BE2C (cell line): ENCODE measurements at regions not wholly inside any gene's neighbourhood (a gene's known extent, or its start where the extent isn't known, plus 50 kb on each side); places are given as distances from the start of the nearest gene placed in this dataset.

Source experiments
- DNase-seq: peaks from one replicate; pipeline ENCODE4 v3.0.0-alpha.2; 2020
- H3K27me3 ChIP-seq: fragments of 250-450 bp; sonication (Bioruptor Pico); 2 replicates; pipeline ENCODE4 v1.5.1; 2020; ENCODE audit warnings: mild to moderate bottlenecking
- H3K36me3 ChIP-seq: fragments of 250-450 bp; sonication (Bioruptor Pico); 2 replicates; pipeline ENCODE4 v1.5.1; 2020; ENCODE audit warnings: mild to moderate bottlenecking
- H3K4me1 ChIP-seq: fragments of 250-450 bp; sonication (Bioruptor Pico); 2 replicates; pipeline ENCODE4 v1.5.1; 2020
- H3K4me3 ChIP-seq: 2 replicates; pipeline ENCODE4 v1.5.1; 2011; ENCODE audit warnings: low read depth, low read length
- H3K9me3 ChIP-seq: fragments of 250-450 bp; sonication (Bioruptor Pico); 2 replicates; pipeline ENCODE4 v1.5.1; 2020
- CTCF ChIP-seq: IDR thresholded peaks from 2 replicates; pipeline ENCODE4 v1.5.1; 2012; ENCODE audit warnings: mild to moderate bottlenecking, low read depth, low read length

GRCh38 chr1:38576241-38576640, 283.3 kb downstream of the RRAGC start:
- H3K9me3 ChIP-seq = no peaks in the 10 kb centered on the region
- peaks cover 5% of the 10 kb centered on the region; the same call in 1 of the 2 replicates for H3K27me3 ChIP-seq
- TF ChIP-seq CTCF = no peak
- H3K4me1 ChIP-seq = no peaks in the 10 kb centered on the region
- no peaks in the 10 kb centered on the region for H3K36me3 ChIP-seq
- no peak for DNase-seq
- H3K4me3 ChIP-seq = no peak overlapping the region

- Histone ChIP-seq H3K27me3 (no peaks in the 10 kb centered on the region), H3K4me3 (no peak overlapping the region), H3K9me3 (no peaks in the 10 kb centered on the region), H3K36me3 (no peaks in the 10 kb centered on the region), H3K4me1 (no peaks in the 10 kb centered on the region)
- no peak for DNase-seq
- no peak for TF ChIP-seq CTCF
These were observed 287.8 kb downstream of the RRAGC start for GRCh38 chr1:38571726-38572125.

GRCh38 chr1:38570657-38570975, 289.0 kb downstream of the RRAGC start:
- Histone ChIP-seq H3K4me1 (no peaks in the 10 kb centered on the region), H3K27me3 (no peaks in the 10 kb centered on the region), H3K9me3 (no peaks in the 10 kb centered on the region), H3K4me3 (no peak overlapping the region), H3K36me3 (no peaks in the 10 kb centered on the region)
- no peak for DNase-seq
- TF ChIP-seq CTCF = no peak

GRCh38 chr1:38569932-38570656, 289.5 kb downstream of the RRAGC start:
- H3K4me1 ChIP-seq = no peaks in the 10 kb centered on the region
- DNase-seq = no peak
- H3K27me3 ChIP-seq = no peaks in the 10 kb centered on the region
- no peak for TF ChIP-seq CTCF
- no peak overlapping the region for H3K4me3 ChIP-seq
- H3K9me3 ChIP-seq = no peaks in the 10 kb centered on the region
- H3K36me3 ChIP-seq = no peaks in the 10 kb centered on the region

- no peak overlapping the region for H3K4me3 ChIP-seq
- H3K36me3 ChIP-seq = no peaks in the 10 kb centered on the region
- no peaks in the 10 kb centered on the region for H3K9me3 ChIP-seq
- no peaks in the 10 kb centered on the region for H3K27me3 ChIP-seq
- no peak for TF ChIP-seq CTCF
- no peak for DNase-seq
- H3K4me1 ChIP-seq = no peaks in the 10 kb centered on the region
These were observed 291.3 kb downstream of the RRAGC start for GRCh38 chr1:38568061-38568857.

- H3K36me3 ChIP-seq = no peaks in the 10 kb centered on the region
- H3K27me3 ChIP-seq = no peaks in the 10 kb centered on the region
- TF ChIP-seq CTCF = no peak
- H3K4me3 ChIP-seq = no peak overlapping the region
- no peaks in the 10 kb centered on the region for H3K9me3 ChIP-seq
- DNase-seq = no peak
- H3K4me1 ChIP-seq = no peaks in the 10 kb centered on the region
These were observed 292.2 kb downstream of the RRAGC start for GRCh38 chr1:38567401-38567800.
